GM06990 (cell line): ENCODE measurements at regions not wholly inside any gene's neighbourhood (a gene's known extent, or its start where the extent isn't known, plus 50 kb on each side); places are given as distances from the start of the nearest gene placed in this dataset.
"Not testable (repeated sequence)": the region's sequence is repeated elsewhere in the genome, so short reads cannot be mapped to it uniquely, and the experiment has no call there.

Experiments used
- DNase-seq: peaks from one replicate; pipeline ENCODE4 v3.0.0-alpha.2; 2011; ENCODE audit not compliant: insufficient read length; ENCODE audit errors: extremely low read depth
- H3K27me3 ChIP-seq: replicated peaks from 2 replicates; pipeline ENCODE4 v1.6.0; 2011; ENCODE audit warnings: low read length; ENCODE audit not compliant: control insufficient read depth, insufficient read depth
- H3K36me3 ChIP-seq: 2 replicates; pipeline ENCODE4 v1.5.1; 2011; ENCODE audit warnings: low read length; ENCODE audit not compliant: control insufficient read depth, insufficient read depth
- H3K4me3 ChIP-seq: replicated peaks from 2 replicates; pipeline ENCODE4 v1.5.1; 2011; ENCODE audit warnings: low read depth, mild to moderate bottlenecking, control low read depth, low read length
- CTCF ChIP-seq: IDR thresholded peaks from 2 replicates; pipeline ENCODE4 v1.5.1; 2011; ENCODE audit warnings: low read length, control low read depth, mild to moderate bottlenecking, inconsistent platforms; ENCODE audit not compliant: insufficient read depth, poor library complexity, severe bottlenecking

- no peak for TF ChIP-seq CTCF
- no peaks in the 10 kb centered on the region for H3K36me3 ChIP-seq
- no peak for DNase-seq
- H3K27me3 ChIP-seq, result no peaks in the 10 kb centered on the region
- H3K4me3 ChIP-seq, result no peak overlapping the region
Measured at GRCh38 chr10:22111705-22112104, 106.1 kb downstream of the EBLN1 start.

- no peak for DNase-seq
- Histone ChIP-seq H3K36me3 (no peaks in the 10 kb centered on the region), H3K4me3 (no peak overlapping the region), H3K27me3 (no peaks in the 10 kb centered on the region)
- no peak for TF ChIP-seq CTCF
Measured at GRCh38 chr10:22111260-22111659, 106.6 kb downstream of the EBLN1 start.

- no peaks in the 10 kb centered on the region for H3K36me3 ChIP-seq
- no peak overlapping the region for H3K4me3 ChIP-seq
- no peak for TF ChIP-seq CTCF
- no peak for DNase-seq
- H3K27me3 ChIP-seq, result no peaks in the 10 kb centered on the region
Measured at GRCh38 chr10:22110761-22111160, 107.1 kb downstream of the EBLN1 start.

DNA sequence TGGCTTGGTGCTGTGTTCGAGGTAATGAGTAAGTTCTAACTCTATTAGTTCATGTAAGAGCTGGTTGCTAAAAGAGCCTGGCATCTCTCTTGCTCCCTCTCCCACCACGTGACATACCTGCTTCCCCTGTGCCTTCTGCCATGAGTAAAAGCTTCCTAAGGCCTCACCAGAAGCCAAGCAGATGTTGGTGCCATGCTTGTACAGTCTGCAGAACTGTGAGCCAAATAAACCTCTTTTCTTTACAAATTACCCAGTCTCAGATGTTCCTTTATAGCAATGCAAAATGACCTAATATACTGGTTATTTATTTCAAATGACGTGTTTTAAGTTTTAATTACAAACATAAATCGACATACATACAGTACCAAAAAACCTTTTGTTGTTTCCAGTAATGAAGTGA lies 101.7 kb upstream of the DNAJC1 start:
- no peak overlapping the region for H3K4me3 ChIP-seq
- no peak for DNase-seq
- H3K27me3 ChIP-seq, result no peaks in the 10 kb centered on the region
- no peaks in the 10 kb centered on the region for H3K36me3 ChIP-seq
- no peak for TF ChIP-seq CTCF

DNA sequence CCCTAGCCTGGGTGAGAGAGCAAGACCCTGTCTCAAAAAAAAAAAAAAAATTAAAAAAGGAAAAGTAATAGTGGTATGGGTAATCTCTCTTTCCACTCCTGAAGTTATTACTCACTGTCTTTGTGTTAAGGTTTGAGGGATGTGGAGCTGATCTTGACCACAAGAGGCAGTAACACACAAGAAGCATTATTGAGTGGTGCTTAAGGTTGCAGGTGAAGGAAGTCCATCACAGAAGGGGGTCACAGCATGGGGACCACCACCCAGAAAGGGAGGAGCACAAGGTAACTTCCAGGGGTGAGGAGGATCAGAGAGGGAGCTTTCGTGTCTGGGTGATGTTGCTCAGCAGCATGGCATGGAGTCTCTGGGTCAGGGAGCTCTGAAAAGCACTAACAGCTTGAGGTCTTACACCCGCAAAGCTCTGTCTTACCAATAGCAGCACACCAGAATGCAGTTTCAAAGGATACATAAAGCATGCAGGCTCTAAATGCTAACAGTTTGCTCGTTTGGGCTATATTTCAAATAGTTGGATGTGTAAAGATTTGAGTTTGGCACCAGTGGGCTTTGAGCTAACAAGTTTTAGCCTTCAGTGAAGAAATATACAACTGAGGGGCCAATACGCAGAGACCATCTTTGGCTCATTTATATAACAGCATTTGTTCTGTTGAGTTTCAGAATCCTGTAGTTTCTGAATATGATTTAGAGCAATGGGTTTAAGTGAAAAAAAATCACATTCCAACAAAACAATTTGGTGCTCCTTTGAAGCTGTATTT lies 100.4 kb upstream of the DNAJC1 start:
- Histone ChIP-seq H3K36me3 (no peaks in the 10 kb centered on the region), H3K27me3 (no peaks in the 10 kb centered on the region), H3K4me3 (no peak overlapping the region)
- peak; percentile 39 for TF ChIP-seq CTCF
- no peak for DNase-seq

DNA sequence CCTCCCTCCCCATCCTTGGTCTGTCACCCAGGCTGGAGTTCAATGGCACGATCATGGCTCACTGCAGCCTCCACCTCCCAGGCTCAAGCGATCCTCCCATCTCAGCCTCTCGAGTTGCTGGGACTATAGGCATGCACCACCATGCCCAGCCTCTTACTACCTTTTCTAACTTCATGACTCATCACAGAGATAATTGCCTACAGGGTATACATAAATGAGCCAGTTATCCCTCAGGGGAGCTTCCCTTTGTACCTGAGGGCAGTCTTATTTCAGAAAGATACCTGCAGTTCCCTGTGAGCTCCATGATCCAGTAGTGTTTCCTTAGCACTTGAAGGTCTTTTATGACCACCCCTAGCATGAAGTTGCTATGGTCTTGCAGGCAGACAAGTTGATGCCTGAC lies 94.2 kb upstream of the DNAJC1 start:
- DNase-seq, result no peak
- TF ChIP-seq CTCF, result no peak
- Histone ChIP-seq H3K27me3 (no peaks in the 10 kb centered on the region), H3K4me3 (no peak overlapping the region), H3K36me3 (no peaks in the 10 kb centered on the region)

DNA sequence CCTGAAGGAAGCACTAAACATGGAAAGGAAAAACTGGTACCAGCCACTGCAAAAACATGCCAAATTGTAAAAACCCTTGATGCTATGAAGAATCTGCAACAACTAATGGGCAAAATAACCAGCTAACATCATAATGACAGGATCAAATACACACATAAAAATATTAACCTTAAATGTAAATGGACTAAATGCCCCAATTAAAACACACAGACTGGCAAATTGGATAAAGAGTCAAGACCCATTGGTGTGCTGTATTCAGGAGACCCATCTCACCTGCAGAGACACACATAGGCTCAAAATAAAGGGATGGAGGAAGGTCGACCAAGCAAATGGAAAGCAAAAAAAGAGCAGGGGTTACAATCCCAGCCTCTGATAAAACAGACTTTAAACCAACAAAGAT lies 87.7 kb upstream of the DNAJC1 start:
- DNase-seq, H3K36me3 ChIP-seq, H3K4me3 ChIP-seq, H3K27me3 ChIP-seq: not testable (repeated sequence)
